Activated naive CD4-positive, alpha-beta T cell treated with anti-CD3 and anti-CD28 coated beads, Interleukin-2, amount 50 U/mL, for 72 hours (primary cell): ENCODE measurements at regions not wholly inside any gene's neighbourhood (a gene's known extent, or its start where the extent isn't known, plus 50 kb on each side); places are given as distances from the start of the nearest gene placed in this dataset.

ENCODE experiments used
- ATAC-seq, 2 donors: fragments of 150-1000 bp; cut with Tn5 transposase; 2 replicates each; pipeline ENCODE4 v1.10.0; 2021; ENCODE audit warnings: mild to moderate bottlenecking in 2 of 2, moderate library complexity in 2 of 2
- DNase-seq, 2 donors: peaks; one replicate each; pipeline ENCODE4 v3.0.0; 2021 to 2022; ENCODE audit warnings: low spot score in 2 of 2
- H3K27ac Mint-ChIP-seq, 2 donors: one replicate each; pipeline ENCODE4 v1.8.0; 2022; ENCODE audit warnings: mild to moderate bottlenecking in 2 of 2, mixed read lengths in 2 of 2
- H3K36me3 Mint-ChIP-seq, 2 donors: one replicate each; pipeline ENCODE4 v1.8.0; 2022; ENCODE audit warnings: mixed read lengths in 2 of 2
- H3K9me3 Mint-ChIP-seq, 2 donors: one replicate each; pipeline ENCODE4 v1.8.0; 2022; ENCODE audit warnings: mixed read lengths in 2 of 2

GRCh38 chr17:69819316-69820087 lies 255.5 kb upstream of the KCNJ16 start:
- no peak for DNase-seq
- no peak overlapping the region for H3K27ac Mint-ChIP-seq
- no peak for ATAC-seq

GRCh38 chr17:69820876-69821473 lies 254.1 kb upstream of the KCNJ16 start:
- peaks cover 5 to 11% of the 10 kb centered on the region in 2 donors for H3K9me3 Mint-ChIP-seq
- no peak for ATAC-seq

More at GRCh38 chr17:69819316-69820087, 255.5 kb upstream of the KCNJ16 start:
- Mint-ChIP-seq H3K36me3 (no peaks in the 10 kb centered on the region), H3K9me3 (peaks cover 0 to 11% of the 10 kb centered on the region in 2 donors)

DNA sequence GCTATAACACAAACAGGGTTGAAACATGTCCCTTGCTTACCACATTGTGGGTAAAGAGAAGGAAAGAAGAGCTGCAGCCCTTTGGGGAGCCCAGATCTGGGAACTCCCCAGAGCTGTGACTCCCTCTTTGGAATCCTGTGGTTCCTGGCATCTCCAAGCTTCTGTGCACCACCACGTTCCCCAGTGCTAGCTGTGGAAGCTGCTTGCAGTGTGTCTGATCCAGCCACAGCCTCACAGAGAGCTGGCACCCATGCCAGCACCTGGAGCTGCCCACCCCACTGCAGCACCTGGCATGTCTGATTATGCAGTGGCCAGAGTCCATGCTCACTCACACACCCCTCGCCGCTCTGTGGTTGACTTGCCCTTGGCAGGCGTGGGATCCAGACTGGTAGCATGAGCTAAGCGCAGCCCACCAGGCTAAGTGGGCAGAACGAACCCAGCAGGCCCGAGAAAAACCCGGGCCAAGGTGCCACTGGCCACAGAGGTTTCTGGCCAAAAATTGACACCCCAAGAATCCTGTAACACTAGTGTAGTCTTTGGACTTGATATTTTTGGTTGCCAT lies 252.6 kb upstream of the KCNJ16 start:
- peaks cover 9 to 11% of the 10 kb centered on the region in 2 donors for H3K9me3 Mint-ChIP-seq
- DNase-seq, result no peak
- no peaks in the 10 kb centered on the region for H3K36me3 Mint-ChIP-seq
- H3K27ac Mint-ChIP-seq, result no peak overlapping the region
- no peak for ATAC-seq

More at GRCh38 chr17:69820876-69821473, 254.1 kb upstream of the KCNJ16 start:
- DNase-seq, result no peak
- Mint-ChIP-seq H3K27ac (no peak overlapping the region), H3K36me3 (no peaks in the 10 kb centered on the region)

GRCh38 chr17:69828087-69828486 lies 246.9 kb upstream of the KCNJ16 start:
- Mint-ChIP-seq H3K36me3 (no peaks in the 10 kb centered on the region), H3K27ac (no peak overlapping the region), H3K9me3 (peaks cover 8 to 9% of the 10 kb centered on the region in 2 donors)
- no peak for ATAC-seq
- no peak for DNase-seq

- peaks cover 4 to 7% of the 10 kb centered on the region in 2 donors for H3K9me3 Mint-ChIP-seq
- no peaks in the 10 kb centered on the region for H3K36me3 Mint-ChIP-seq
- no peak for ATAC-seq
Observed at GRCh38 chr17:69834494-69834893, 240.5 kb upstream of the KCNJ16 start.

GRCh38 chr17:69851736-69852135 lies 223.3 kb upstream of the KCNJ16 start:
- no peak for ATAC-seq
- no peaks in the 10 kb centered on the region for H3K36me3 Mint-ChIP-seq
- H3K9me3 Mint-ChIP-seq, result peaks cover 9 to 18% of the 10 kb centered on the region in 2 donors
- no peak overlapping the region for H3K27ac Mint-ChIP-seq
- DNase-seq, result no peak

More at GRCh38 chr17:69834494-69834893, 240.5 kb upstream of the KCNJ16 start:
- DNase-seq, result no peak
- H3K27ac Mint-ChIP-seq, result no peak overlapping the region

DNA sequence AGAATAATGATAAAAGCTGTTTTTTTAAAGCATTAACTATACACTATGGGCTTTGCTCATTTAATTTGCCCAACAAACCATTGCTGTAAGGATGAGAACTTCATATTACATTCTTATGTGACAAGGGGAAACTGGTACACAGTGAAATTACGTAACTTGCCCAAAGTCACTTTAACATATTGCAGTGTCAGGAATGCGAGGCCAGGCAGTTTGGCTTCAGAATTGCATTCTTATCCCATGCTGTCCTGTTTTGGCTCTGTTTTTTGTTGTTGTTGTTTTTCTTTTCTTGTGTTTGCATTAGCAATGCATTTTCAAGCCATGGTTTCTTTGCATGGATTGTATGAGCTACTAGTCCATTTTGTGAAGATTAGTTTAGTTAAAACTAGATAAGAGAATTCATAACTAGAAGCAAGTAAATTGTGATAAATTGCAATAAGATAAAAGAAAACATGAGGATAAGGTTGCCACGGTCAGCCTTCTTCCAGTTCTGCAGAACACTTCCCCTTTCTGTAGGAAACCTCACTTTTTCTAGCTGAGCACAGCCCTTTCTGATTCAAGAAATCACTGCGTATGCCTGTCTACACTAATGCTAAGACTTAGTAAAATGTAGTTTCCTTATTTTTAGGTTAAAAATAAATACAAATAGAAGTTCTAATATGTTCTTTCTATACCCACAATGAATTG lies 221.3 kb upstream of the KCNJ16 start:
- ATAC-seq, result no peak
- Mint-ChIP-seq H3K9me3 (peaks cover 9 to 18% of the 10 kb centered on the region in 2 donors), H3K36me3 (peaks cover 4% of the 10 kb centered on the region in 2 donors), H3K27ac (no peak overlapping the region)
- no peak for DNase-seq

DNA sequence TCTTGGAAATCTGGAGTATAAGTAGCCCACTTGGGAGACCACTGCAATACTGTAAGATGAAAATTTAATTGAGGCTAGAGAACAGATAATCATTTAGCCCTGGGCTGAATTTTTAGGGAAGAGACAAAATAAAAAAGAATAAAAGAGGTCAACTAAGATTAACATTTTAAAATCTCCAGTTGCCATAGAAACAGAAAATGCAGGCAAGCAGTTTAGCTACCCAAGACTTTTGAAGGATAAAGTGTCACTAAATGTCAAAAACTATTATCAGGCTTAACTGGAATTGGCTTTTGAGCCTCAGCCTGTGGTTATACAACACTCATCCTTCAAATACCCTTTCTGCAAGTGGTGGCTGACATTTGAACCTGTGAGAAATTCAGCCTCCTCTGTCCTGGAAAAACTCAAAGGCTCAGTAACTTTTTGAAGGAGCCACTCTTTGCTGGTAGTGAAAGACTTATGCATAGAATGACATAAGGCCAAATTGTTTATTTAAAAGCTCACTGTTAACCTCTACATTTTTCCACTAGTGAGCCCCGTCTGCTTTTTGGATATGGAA lies 220.7 kb upstream of the KCNJ16 start:
- Mint-ChIP-seq H3K36me3 (peaks cover 7 to 8% of the 10 kb centered on the region in 2 donors), H3K27ac (no peak overlapping the region), H3K9me3 (peaks cover 13 to 16% of the 10 kb centered on the region in 2 donors)
- no peak for DNase-seq
- no peak for ATAC-seq

GRCh38 chr17:69856946-69857345 lies 218.1 kb upstream of the KCNJ16 start:
- H3K27ac Mint-ChIP-seq, result no peak overlapping the region
- H3K9me3 Mint-ChIP-seq, result peaks cover 10 to 13% of the 10 kb centered on the region in 2 donors
- peaks cover 7 to 8% of the 10 kb centered on the region in 2 donors for H3K36me3 Mint-ChIP-seq
- DNase-seq (no peak), ATAC-seq (no peak)

DNA sequence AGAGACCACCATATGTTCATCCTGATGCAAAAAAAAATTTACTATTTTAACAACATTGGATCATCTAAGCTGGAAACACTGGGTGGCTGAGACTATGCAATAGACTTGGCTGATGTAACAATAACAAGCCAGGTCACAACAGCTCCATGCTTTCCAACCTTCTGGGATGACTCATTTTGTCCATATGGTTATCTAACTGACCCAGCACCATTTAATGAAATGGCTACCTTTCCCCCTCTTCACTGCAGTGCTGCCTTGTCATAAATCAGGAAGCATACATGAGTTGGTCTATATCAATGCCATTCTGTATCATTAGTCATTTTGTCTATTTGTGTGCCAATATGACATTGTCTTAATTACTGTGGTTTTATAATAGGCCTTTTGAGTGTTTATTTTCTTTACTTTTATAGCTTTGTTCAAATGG lies 217.6 kb upstream of the KCNJ16 start:
- peaks cover 10 to 12% of the 10 kb centered on the region in 2 donors for H3K9me3 Mint-ChIP-seq
- H3K27ac Mint-ChIP-seq, result no peak overlapping the region
- no peak for DNase-seq
- peaks cover 7 to 8% of the 10 kb centered on the region in 2 donors for H3K36me3 Mint-ChIP-seq
- no peak for ATAC-seq

- ATAC-seq, result no peak
- H3K36me3 Mint-ChIP-seq, result peaks cover 7 to 8% of the 10 kb centered on the region in 2 donors
- peaks cover 10 to 12% of the 10 kb centered on the region in 2 donors for H3K9me3 Mint-ChIP-seq
- DNase-seq, result no peak
- no peak overlapping the region for H3K27ac Mint-ChIP-seq
Observed at GRCh38 chr17:69858460-69858859, 216.6 kb upstream of the KCNJ16 start.

DNA sequence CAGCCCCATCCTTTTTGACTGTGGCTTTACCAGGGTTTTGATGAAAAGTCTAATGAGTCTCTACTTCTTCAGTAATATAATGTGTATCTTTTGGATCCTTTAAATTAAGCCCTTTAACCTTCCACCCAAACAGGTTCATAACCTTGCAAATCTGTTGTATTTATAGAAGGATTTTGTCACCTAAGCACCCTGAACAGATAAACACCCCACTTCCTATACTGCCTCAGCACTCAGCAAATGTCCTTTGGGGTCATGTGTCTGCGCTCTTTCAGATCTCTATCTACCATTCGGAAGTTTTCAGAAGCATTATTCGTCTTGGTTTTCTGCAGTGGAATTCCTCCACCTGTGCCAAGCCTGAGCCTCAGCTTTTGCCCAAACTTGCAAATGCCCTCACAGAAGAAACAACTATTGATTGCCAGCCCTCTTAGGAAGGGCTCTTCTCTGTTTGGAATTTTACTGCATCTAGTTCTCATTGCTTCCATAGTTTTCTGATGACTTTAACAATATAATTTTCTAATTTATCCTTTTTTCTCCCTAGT lies 214.8 kb upstream of the KCNJ16 start:
- ATAC-seq (no peak), DNase-seq (no peak)
- Mint-ChIP-seq H3K36me3 (peaks cover 7 to 8% of the 10 kb centered on the region in 2 donors), H3K27ac (no peak overlapping the region), H3K9me3 (peaks cover 10 to 12% of the 10 kb centered on the region in 2 donors)

- Mint-ChIP-seq H3K27ac (no peak overlapping the region), H3K36me3 (no peaks in the 10 kb centered on the region), H3K9me3 (peaks cover 8 to 15% of the 10 kb centered on the region in 2 donors)
- no peak for ATAC-seq
- no peak for DNase-seq
Observed at GRCh38 chr17:69864462-69864861, 210.6 kb upstream of the KCNJ16 start.

GRCh38 chr17:69869667-69870066 lies 205.4 kb upstream of the KCNJ16 start:
- no peaks in the 10 kb centered on the region for H3K36me3 Mint-ChIP-seq
- DNase-seq, result no peak
- H3K9me3 Mint-ChIP-seq, result peaks cover 15 to 17% of the 10 kb centered on the region in 2 donors
- ATAC-seq, result no peak
- H3K27ac Mint-ChIP-seq, result no peak overlapping the region

DNA sequence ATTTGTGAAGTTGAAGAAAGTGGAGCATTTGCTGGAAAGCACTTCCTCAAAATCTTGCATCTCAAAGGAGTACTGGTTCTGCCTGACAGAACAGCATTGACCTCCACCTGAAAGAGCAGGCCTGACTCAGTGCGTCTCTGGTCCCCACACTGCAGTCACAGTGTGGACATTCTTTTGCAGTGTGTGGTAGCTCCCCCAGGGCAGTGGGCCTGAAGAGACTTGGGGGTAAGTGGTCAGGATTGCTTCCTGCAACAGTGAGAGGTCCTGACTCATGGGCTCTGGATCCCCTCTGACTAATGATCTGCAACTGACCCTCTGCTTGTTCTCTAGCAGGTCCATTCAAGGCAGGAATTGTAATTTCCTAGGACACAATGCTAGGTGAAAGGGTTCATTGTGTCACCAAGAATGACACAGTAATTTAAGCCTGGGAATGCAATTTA lies 204.9 kb upstream of the KCNJ16 start:
- Mint-ChIP-seq H3K27ac (no peak overlapping the region), H3K9me3 (peaks cover 15 to 19% of the 10 kb centered on the region in 2 donors), H3K36me3 (no peaks in the 10 kb centered on the region)
- DNase-seq, result no peak
- ATAC-seq, result no peak

GRCh38 chr17:69870751-69871199 lies 204.2 kb upstream of the KCNJ16 start:
- no peak for ATAC-seq
- DNase-seq, result no peak
- Mint-ChIP-seq H3K27ac (no peak overlapping the region), H3K9me3 (peaks cover 15 to 19% of the 10 kb centered on the region in 2 donors), H3K36me3 (no peaks in the 10 kb centered on the region)
